HG03565 (cell line): ENCODE measurements at regions not wholly inside any gene's neighbourhood (a gene's known extent, or its start where the extent isn't known, plus 50 kb on each side); places are given as distances from the start of the nearest gene placed in this dataset.
"Not testable (repeated sequence)": the region's sequence is repeated elsewhere in the genome, so short reads cannot be mapped to it uniquely, and the experiment has no call there.

ENCODE experiments used
- ATAC-seq: cut with Tn5 transposase; IDR thresholded peaks from one replicate; pipeline ENCODE4 v1.9.1; 2021; ENCODE audit warnings: mild to moderate bottlenecking, moderate library complexity; ENCODE audit not compliant: unreplicated experiment

DNA sequence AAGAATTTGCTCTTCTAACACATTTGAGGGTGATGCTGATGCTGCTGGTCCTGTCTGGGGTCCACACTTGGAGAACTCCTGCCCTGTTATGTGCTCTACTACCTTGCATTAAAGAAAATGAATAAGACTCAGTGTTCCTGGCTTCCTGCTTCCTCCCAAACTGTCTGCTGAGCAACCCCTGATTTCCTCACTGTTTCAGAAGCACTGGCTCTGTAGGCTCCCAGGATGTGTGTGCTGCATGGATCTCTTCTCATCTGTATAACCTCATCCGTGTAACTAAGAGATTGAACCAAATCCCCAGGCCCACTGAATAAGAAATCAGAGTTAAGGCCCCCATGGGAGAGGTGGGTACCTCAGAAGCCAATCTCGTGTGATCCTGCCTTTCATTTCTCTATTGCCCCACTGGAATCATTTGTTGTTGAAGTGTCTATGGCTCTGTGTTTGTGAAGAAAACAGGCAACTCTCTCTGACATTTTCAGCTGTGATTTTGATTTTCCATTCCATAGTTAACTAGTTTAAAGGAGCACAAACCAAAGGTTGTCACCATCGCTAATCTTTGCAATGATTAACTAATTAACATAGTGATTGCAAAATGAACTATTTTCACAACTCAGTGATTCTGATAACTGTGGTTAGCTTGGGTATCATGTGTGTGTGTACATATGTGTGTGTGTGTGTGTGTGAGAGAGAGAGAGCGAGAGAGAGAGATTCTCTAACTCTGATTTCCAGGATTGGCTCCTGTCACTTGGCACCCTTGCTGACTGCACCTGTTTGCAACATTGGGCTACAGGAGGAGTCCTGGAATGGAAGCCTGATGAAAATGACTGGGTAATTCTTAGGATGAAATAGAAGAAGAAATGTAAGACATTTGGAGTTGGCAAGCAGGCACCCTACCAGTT lies 196.2 kb downstream of the SLC38A4 start:
- ATAC-seq = no peak

DNA sequence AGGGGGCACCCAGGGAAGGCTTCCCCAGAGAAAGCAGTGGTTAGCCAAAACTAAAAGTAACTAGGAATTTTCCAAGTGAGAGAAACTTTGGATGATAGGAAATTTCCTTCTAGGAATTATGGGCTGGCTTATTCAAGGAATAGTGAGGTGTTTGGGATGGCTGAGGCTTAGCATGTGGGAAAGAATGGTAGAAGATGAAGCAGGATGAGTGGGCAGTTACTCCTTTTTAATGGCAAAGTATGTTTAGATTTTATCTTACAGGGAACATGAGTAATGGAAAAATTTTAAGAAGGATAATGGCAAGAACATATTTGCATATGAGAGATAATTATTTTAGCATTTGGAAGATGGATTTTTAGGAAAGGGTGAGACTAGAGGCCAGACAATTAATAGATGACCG lies 197.6 kb downstream of the SLC38A4 start:
- ATAC-seq = no peak

DNA sequence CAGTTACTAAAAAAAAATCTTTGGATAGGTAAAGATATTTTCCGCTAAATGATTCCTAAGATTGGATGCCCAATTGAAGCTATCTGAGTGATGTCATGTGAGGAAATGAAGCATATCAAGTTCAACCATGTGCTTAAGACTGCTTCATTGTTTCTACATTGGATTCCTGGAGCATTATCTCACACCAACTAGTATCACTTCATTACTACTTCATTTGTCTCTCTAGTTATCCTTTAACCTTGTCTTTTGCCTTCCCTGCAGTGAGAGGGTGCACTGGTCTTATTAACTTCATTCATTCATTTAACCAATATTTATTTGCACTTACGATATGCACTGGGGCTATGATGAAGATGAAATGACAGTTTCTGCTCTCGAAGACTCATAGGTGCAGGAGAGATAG lies 198.1 kb downstream of the SLC38A4 start:
- no peak for ATAC-seq

DNA sequence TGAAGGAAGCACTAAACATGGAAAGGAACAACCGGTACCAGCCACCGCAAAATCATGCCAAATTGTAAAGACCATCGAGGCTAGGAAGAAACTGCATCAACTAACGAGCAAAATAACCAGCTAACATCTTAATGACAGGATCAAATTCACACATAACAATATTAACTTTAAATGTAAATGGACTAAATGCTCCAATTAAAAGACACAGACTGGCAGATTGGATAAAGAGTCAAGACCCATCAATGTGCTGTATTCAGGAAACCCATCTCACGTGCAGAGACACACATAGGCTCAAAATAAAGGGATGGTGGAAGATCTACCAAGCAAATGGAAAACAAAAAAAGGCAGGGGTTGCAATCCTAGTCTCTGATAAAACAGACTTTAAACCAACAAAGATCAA lies 206.3 kb downstream of the SLC38A4 start:
- ATAC-seq = not testable (repeated sequence)

DNA sequence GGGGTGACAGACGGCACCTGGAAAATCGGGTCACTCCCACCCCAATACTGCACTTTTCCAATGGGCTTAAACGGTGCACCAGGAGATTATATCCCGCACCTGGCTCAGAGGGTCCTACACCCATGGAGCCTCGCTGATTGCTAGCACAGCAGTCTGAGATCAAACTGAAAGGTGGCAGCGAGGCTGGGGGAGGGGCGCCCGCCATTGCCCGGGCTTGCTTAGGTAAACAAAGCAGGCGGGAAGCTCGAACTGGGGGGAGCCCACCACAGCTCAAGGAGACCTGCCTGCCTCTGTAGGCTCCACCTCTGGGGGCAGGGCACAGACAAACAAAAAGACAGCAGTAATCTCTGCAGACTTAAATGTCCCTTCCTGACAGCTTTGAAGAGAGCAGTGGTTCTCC lies 208.1 kb downstream of the SLC38A4 start:
- not testable (repeated sequence) for ATAC-seq

DNA sequence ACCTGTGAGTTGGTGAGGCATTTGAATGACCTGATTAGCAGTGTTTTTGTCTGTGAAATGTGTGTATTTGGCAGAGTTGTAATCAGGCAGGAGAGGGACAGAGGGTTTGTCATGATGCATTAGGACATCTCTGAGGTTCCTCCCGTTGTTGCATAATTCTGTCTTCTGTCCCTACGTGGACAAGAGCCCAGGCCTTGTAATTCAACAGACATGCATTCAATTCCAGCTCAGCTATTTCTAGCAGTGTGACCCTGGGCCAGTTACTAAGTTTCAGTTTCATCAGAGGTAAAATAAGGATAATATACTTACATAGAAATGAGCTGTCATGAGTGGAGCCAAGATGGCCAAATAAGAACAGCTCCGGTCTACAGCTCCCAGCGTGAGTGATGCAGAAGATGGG lies 208.6 kb downstream of the SLC38A4 start:
- no peak for ATAC-seq

DNA sequence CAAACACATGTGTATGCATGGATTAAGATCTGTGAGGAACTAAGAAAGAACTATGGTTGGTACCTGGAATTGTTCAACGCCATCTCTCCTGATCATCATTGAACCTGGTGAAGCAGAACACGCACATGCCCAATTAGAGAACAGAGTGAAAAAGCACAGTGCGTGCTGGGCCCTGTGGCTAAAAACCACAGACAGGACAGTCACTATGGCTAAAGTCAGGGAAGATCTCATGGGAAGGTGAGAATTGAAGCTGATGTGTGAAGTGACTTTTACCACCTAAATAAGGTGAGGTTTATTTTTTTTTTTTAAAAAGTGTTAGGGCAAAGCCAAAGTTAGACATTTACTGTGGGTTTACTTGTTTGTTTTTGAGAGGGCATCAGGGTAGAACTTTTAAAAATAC lies 215.0 kb downstream of the SLC38A4 start:
- ATAC-seq = no peak

DNA sequence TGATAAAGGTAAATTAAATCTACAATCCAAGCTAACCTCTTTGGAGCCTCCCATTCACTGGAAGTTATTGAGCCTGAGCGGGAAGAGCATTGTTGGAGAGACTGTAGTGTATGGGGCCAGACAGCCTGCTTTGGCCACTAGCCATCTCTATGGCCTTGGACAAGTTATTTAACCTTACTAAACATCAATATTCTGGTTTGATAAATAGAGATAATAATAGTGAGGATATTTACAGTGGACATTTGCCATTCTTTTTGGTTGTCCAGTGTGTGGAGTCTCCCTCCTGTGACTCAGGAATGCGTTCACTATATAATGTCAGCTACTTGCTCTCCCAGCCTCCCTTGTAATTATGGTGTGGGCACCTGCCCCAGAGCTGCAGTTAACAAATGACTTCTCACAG lies 216.1 kb downstream of the SLC38A4 start:
- no peak for ATAC-seq

DNA sequence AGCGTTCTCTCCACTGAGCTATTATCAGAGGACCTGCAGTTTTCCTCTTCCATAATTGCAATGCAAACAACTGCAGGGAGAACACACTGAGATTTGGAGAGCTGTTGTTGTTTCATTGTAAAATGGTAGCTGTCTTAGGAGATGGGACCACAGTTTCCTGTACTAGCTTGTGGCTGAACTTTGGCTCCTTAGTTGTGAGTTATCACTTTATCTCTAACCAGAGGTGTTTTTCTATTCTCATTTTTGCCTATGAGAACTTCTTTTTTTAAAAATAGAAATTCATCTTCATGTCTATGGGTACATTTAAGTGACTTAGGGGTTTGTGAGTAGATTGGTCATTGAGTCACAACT lies 216.5 kb downstream of the SLC38A4 start:
- no peak for ATAC-seq

DNA sequence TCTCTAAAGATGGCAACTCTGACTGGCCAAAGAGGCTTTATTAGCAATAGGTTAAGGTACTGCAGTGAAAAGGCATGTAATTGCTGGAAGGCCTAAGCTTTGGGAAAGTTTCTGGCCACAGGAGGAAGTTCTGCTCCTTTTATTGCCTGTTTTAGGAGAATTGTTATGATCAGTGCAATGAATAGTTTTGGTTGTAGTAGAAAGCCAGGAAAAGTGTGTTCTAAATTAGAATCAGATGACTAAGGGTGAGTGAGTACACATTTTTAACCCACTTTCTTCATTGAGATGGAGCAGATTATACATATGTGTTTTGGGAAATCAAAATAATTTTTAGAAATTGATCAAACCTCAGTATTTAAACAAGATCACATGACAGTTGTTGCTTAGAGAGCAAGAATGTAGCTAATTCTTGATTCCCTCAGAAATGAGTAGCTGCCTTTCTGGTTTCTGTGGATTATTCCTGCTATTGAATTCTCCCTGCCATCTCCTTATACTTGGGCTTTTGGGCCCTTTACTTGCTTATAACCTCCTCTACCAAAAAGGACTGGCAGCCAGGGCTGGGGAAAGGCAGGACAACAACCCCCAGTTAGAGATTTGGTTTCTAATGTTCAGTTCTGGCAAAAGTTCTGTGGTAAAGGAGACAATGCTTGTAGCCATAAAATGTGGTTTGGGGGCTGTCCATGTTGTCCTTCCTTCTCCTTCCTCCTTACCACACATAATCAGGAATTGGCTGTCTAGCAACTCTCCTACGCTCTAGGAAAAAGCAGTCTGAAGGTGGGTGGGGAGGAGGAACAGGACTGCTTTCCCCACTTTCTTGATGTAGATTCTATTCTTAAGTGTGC lies 217.1 kb downstream of the SLC38A4 start:
- ATAC-seq = no peak

DNA sequence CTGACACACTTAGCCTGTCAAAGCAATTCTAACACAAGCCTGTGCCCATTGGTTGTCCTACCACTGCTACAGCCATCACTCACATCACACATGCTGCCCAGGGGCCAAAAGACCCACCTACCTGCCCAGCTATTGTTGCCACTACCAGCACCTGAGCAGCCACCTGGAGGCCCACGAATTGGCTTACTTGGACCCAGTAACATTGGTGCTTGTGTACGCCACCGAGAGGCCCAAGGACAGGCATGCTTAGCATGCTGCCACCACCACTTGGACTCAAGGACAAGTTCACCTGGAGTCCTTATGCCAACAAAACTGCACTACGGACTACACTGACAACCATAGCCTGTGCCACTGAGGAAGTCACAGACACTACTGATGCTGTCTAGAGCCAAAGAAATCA lies 221.1 kb downstream of the SLC38A4 start:
- ATAC-seq = no peak

DNA sequence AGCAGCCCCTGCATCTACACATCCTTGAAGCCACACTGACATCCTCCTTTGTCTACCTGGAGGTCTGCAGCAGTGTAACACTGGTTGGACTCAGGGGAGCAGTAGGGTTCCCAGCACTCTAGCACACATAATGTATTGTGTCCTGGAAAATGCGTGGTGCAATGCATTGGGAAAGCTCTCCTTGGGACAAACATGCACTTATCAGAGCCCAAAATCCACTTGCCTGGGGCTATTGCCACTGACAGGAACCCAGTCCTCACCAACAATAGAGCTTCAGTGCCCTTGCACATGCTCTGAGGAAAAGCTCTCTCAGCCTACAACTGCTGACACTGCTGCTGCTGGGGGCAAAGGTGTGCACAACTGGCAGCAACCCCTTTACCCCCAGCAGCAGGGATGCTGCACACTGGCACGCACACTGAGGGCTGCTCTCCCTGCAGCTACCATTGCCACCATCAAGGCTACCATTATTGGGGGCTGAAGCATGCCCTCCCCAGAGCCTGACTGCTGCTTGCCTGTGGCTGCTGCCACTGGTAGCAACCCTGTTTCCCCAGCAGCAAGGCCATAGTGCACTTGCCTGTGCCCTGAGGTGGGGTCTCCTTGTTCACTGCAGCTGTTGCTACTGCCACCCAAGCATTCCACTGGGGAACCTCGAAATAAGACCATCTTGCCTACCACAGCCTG lies 221.9 kb downstream of the SLC38A4 start:
- ATAC-seq = no peak

DNA sequence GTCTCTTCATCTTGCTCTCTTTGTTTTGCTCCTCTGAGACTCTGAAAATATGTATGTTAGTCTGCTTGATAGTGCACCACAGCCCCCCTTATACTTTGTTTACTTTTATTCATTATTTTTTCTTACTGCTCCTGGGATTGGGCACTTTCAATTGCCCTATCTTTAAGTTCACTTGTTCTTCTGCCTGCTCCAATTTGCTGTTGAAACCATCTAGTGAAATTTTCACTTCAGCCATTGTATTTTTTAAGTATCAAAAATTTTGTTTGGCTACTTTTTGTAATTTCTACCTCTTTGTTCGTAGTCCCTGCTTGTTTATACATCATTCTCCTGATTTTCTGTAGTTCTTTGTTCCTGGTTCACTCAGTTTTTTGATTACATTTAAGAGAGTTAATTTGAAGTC lies 223.3 kb downstream of the SLC38A4 start:
- no peak for ATAC-seq

DNA sequence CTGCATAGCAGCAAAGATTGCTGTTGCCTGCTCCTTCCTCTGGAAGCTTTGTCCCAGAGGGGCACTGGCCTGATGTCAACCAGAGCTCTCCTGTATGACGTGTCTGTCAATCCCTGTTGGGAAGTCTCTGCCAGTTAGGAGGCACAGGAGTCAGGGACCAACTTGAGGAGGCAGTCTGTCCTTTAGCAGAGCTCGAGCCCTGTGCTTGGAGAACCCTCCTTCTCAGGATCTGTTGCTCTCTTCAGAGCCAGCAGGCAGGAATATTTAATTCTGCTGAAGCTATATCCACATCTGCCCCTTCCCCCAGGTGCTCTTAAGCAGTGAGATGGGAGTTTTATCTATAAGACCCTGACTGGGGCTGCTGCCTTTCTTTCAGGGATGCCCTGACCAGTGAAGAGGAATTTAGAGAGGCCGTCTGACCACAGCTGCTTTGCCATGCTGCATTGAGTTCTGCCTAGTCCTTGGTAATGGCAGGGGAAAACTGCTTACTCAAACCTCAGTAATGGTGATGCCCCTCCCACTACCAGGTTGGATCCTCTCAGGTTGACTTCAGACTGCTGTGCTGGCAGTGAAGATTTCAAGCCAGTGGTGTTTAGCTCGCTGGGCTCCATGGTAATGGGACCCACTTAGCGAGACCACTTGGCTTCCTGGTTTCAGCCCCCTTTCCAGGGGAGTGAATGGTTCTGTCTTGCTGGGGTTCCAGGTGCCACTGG lies 218.6 kb upstream of the SLC38A2 start:
- ATAC-seq = no peak

DNA sequence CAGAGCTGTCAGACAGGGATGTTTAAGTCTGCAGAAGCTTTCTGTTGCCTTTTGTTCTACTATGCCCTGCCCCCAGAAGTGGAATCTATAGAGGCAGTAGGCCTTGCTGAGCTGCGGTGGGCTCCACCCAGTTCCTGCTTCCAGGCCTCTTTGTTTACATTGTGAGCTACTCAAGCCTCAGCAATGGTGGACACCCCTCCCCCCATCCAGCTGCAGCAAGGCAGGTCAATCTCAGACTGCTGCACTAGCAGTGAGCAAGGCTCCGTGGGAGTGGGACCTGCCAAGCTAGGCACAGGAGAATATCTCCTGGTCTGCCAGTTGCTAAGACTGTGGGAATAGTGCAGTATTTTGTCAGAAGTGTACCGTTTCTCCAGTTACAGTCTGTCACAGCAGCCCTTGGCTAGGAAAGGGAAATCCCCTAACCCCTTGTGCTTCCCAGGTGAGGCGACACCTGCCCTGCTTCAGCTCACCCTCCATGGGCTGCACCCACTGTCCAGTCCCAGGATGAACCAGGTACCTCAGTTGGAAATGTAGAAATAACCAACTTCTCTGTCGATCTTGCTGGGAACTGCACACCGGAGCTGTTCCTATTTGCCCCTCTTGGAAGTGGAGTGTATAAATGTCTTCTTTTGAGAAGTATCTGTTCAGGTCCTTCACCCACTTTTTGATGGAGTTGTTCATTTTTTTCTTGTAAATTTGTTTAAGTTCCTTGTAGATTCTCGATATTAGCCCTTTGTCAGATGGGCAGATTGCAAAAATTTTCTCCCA lies 213.5 kb upstream of the SLC38A2 start:
- ATAC-seq = no peak

DNA sequence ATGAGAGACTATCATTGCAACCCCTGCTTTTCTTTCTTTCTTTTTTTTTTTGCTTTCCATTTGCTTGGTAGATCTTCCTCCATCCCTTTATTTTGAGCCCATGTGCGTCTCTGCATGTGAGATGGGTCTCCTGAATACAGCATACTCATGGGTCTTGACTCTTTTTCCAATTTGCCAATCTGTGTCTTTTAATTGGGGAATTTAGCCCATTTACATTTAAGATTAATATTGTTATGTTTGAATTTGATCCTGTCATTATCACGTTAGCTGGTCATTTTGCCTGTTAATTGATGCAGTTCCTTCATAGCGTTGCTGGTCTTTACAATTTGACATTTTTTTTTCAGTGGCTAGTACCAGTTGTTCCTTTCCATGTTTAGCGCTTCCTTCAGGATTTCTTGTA lies 211.5 kb upstream of the SLC38A2 start:
- ATAC-seq = not testable (repeated sequence)

DNA sequence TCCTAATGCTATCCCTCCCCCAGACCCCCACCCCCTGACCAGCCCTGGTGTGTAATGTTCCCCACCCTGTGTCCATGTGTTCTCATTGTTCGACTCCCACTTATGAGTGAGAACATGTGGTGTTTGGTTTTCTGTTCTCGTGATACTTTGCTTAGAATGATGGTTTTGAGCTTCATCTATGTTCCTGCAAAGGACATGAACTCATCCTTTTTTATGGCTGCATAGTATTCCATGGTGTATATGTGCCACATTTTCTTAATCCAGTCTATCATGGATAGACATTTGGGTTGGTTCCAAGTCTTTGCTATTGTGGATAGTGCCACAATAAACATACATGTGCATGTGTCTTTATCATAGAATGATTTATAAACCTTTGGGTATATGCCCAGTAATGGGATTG lies 209.4 kb upstream of the SLC38A2 start:
- ATAC-seq = not testable (repeated sequence)

DNA sequence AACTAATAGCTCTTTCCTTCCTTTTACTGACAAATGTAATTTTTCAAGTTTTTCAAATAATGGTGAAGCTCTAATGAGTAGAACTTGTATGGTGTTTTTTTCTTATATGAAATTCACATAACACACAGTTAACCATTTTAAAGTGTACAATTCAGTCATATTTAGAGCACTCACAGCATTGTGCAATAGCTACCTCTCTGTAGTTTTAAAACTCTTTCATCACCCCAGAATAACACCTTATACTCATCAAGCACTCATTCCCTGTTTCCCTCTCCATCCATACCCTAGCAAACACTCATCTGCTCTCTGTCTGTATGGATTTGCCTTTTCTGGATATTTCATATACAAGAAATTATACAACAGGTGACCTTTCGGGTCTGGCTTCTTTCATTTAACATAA lies 207.9 kb upstream of the SLC38A2 start:
- ATAC-seq = no peak

DNA sequence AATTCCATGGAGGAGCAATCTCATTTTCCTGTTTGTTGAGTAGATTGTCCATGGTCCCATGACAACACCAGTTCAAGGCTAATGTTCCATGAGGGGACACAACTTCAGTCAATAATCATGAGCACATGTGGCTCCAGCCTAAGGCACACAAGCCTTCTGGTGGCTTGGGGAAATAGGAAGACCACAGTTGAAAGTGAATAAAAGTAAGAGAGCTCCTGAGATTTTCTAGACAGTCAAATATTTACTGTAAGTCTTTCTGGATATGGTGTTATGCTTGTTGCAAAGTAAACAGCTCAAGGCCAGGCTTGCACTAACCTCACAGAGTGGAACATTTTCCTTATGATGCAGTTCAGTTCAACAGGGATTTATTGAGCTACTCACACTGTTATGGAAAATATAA lies 206.9 kb upstream of the SLC38A2 start:
- no peak for ATAC-seq
